Liver (tissue), 8 donors: ENCODE measurements at regions not wholly inside any gene's neighbourhood (a gene's known extent, or its start where the extent isn't known, plus 50 kb on each side); places are given as distances from the start of the nearest gene placed in this dataset.

Experiments
- DNase-seq: peaks from one replicate; pipeline ENCODE4 v3.0.0-alpha.2; 2017; ENCODE audit warnings: low spot score
- H3K27ac ChIP-seq, 2 donors: one replicate each; pipeline ENCODE4 v1.7.0; 2013; ENCODE audit warnings: inconsistent platforms in 2 of 2, low read length in 2 of 2, control low read depth in 1 of 2, low read depth in 1 of 2, mild to moderate bottlenecking in 1 of 2
- H3K27me3 ChIP-seq, 4 donors: one replicate each; pipeline versions ENCODE4 v1.6.1 to v1.7.0; 2013; ENCODE audit warnings: low read length in 3 of 4, inconsistent platforms in 1 of 4, mild to moderate bottlenecking in 1 of 4, moderate library complexity in 1 of 4; ENCODE audit not compliant: control insufficient read depth in 4 of 4, insufficient read depth in 4 of 4
- H3K36me3 ChIP-seq, 4 donors: one replicate each; pipeline versions ENCODE4 v1.6.1 to v1.7.0; 2013; ENCODE audit warnings: low read length in 3 of 4, mild to moderate bottlenecking in 3 of 4, low read depth in 1 of 4, moderate library complexity in 1 of 4; ENCODE audit not compliant: control insufficient read depth in 4 of 4, insufficient read depth in 3 of 4
- H3K4me1 ChIP-seq, 4 donors: one replicate each; pipeline versions ENCODE4 v1.6.1 to v1.7.0; 2013; ENCODE audit warnings: low read length in 3 of 4, mild to moderate bottlenecking in 3 of 4, moderate library complexity in 1 of 4; ENCODE audit not compliant: control insufficient read depth in 4 of 4, insufficient read depth in 4 of 4
- H3K4me3 ChIP-seq, 3 donors: one replicate each; pipeline versions ENCODE4 v1.6.1 to v1.7.0; 2013; ENCODE audit warnings: low read length in 3 of 3, control low read depth in 1 of 3, low read depth in 1 of 3, mild to moderate bottlenecking in 1 of 3
- H3K9ac ChIP-seq, 2 donors: one replicate each; pipeline ENCODE4 v1.7.0; 2013; ENCODE audit warnings: low read length in 2 of 2, mild to moderate bottlenecking in 2 of 2, moderate library complexity in 2 of 2, control low read depth in 1 of 2, low read depth in 1 of 2
- H3K9me3 ChIP-seq, 4 donors: one replicate each; pipeline versions ENCODE4 v1.6.1 to v1.7.0; 2013; ENCODE audit warnings: low read length in 3 of 4; ENCODE audit not compliant: control insufficient read depth in 4 of 4
- EGR1 ChIP-seq, 2 donors: IDR thresholded peaks; 2 replicates each; pipeline ENCODE4 v1.6.1; 2016 to 2018; ENCODE audit warnings: antibody characterized with exemption in 2 of 2, low read depth in 2 of 2
- FOXA1 ChIP-seq: IDR thresholded peaks from 2 replicates; pipeline ENCODE4 v1.6.1; 2016; ENCODE audit warnings: antibody characterized with exemption
- FOXA2 ChIP-seq: IDR thresholded peaks from 2 replicates; pipeline ENCODE4 v1.6.1; 2016; ENCODE audit warnings: antibody characterized with exemption
- GABPA ChIP-seq, 2 donors: IDR thresholded peaks in 1 of 2; conservative IDR thresholded peaks in 1 of 2; 2 replicates each; pipeline ENCODE4 v1.6.1; 2016; ENCODE audit warnings: antibody characterized with exemption in 2 of 2, mild to moderate bottlenecking in 1 of 2, moderate library complexity in 1 of 2
- HNF4A ChIP-seq, 2 donors: conservative IDR thresholded peaks; 2 replicates each; pipeline ENCODE4 v1.6.1; 2016; ENCODE audit warnings: antibody characterized with exemption in 2 of 2, mild to moderate bottlenecking in 2 of 2
- JUND ChIP-seq, 2 donors: IDR thresholded peaks; 2 replicates each; pipeline ENCODE4 v1.6.1; 2016; ENCODE audit warnings: antibody characterized with exemption in 2 of 2
- NR2F2 ChIP-seq: IDR thresholded peaks from 2 replicates; pipeline ENCODE4 v1.6.1; 2016; ENCODE audit warnings: antibody characterized with exemption
- RXRA ChIP-seq, 2 donors: IDR thresholded peaks; 2 replicates each; pipeline ENCODE4 v1.6.1; 2017 to 2018; ENCODE audit warnings: antibody characterized with exemption in 2 of 2, mild to moderate bottlenecking in 1 of 2
- SP1 ChIP-seq: IDR thresholded peaks from 2 replicates; pipeline ENCODE4 v1.6.1; 2018; ENCODE audit warnings: antibody characterized with exemption, mild to moderate bottlenecking
- TAF1 ChIP-seq: conservative IDR thresholded peaks from 2 replicates; pipeline ENCODE4 v1.6.1; 2016; ENCODE audit warnings: antibody characterized with exemption, mild to moderate bottlenecking
- whole genome bisulfite sequencing: extraction: QIAGEN DNeasy Blood & Tissue Kit; methylation state at CpG from one replicate; pipeline ENCODE4 v1.1.7; 2013; 5-methylcytosine and 5-hydroxymethylcytosine counted together
- TF ChIP-seq, protein P1 (sequence below): IDR thresholded peaks from 2 replicates; pipeline ENCODE4 v1.6.1; 2016; ENCODE audit warnings: antibody characterized with exemption
- TF ChIP-seq, protein P2 (sequence below): IDR thresholded peaks from 2 replicates; pipeline ENCODE4 v1.6.1; 2016; ENCODE audit warnings: antibody characterized with exemption
- TF ChIP-seq, protein P3 (sequence below): IDR thresholded peaks from 2 replicates; pipeline ENCODE4 v1.6.1; 2016; ENCODE audit warnings: antibody characterized with exemption
- TF ChIP-seq, protein P4 (sequence below): fragments of 150-350 bp; IDR thresholded peaks from 2 replicates; pipeline ENCODE4 v1.5.1; 2017; ENCODE audit warnings: improper control_type of control experiment, low read depth, low read length; ENCODE audit not compliant: missing input control
- TF ChIP-seq, protein P5 (sequence below): IDR thresholded peaks from 2 replicates; pipeline ENCODE4 v1.6.1; 2016; ENCODE audit warnings: antibody characterized with exemption, mild to moderate bottlenecking
- donor health status: healthy.
- donor health status: healthy.
- donor health status: healthy.
- donor health status: healthy.
- donor health status: healthy.

DNA sequence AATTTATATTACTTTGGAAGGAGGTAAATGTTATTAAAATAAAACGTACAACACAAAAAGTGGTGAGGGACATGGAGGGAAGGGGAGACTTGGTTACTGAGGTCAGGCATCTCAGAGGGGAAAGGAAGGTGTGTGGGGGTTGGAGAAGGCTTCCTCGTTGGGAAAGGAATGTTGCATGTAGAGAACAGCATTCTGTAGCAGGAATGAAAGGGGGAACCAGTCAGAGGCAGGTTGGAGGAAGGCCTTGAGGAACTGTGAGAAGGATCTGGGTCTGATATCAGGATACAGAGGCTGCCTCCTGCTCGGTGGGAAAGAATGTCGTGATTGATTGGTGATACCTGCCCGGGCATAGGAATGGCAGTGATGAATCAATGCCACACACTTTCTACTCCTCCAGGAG, 103.3 kb upstream of the ZFHX3 start:
- Histone ChIP-seq H3K9ac (no peak overlapping the region), H3K27ac (no peak overlapping the region), H3K27me3 (no peaks in the 10 kb centered on the region), H3K36me3 (no peaks in the 10 kb centered on the region), H3K4me1 (peaks cover 0 to 13% (median 3%) of the 10 kb centered on the region in 4 donors), H3K9me3 (no peaks in the 10 kb centered on the region), H3K4me3 (no peak overlapping the region)
- TF ChIP-seq, protein P1, sequence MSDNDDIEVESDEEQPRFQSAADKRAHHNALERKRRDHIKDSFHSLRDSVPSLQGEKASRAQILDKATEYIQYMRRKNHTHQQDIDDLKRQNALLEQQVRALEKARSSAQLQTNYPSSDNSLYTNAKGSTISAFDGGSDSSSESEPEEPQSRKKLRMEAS = no peak
- TF ChIP-seq HNF4A (conservative IDR thresholded peaks at IDR 0.05) (no peak), FOXA1 (no peak), GABPA (IDR thresholded peaks at IDR 0.05 in 1 of 2, conservative IDR thresholded peaks at IDR 0.05 in 1 of 2) (no peak), EGR1 (IDR thresholded peaks at IDR 0.05; ENCODE audit: low read depth in 2 of 2) (no peak), RXRA (IDR thresholded peaks at IDR 0.05) (no peak), NR2F2 (no peak), SP1 (no peak)
- TF ChIP-seq, protein P2, sequence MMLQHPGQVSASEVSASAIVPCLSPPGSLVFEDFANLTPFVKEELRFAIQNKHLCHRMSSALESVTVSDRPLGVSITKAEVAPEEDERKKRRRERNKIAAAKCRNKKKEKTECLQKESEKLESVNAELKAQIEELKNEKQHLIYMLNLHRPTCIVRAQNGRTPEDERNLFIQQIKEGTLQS = no peak
- TF ChIP-seq, protein P3, sequence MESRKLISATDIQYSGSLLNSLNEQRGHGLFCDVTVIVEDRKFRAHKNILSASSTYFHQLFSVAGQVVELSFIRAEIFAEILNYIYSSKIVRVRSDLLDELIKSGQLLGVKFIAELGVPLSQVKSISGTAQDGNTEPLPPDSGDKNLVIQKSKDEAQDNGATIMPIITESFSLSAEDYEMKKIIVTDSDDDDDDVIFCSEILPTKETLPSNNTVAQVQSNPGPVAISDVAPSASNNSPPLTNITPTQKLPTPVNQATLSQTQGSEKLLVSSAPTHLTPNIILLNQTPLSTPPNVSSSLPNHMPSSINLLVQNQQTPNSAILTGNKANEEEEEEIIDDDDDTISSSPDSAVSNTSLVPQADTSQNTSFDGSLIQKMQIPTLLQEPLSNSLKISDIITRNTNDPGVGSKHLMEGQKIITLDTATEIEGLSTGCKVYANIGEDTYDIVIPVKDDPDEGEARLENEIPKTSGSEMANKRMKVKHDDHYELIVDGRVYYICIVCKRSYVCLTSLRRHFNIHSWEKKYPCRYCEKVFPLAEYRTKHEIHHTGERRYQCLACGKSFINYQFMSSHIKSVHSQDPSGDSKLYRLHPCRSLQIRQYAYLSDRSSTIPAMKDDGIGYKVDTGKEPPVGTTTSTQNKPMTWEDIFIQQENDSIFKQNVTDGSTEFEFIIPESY = no peak
- TF ChIP-seq, protein P4, sequence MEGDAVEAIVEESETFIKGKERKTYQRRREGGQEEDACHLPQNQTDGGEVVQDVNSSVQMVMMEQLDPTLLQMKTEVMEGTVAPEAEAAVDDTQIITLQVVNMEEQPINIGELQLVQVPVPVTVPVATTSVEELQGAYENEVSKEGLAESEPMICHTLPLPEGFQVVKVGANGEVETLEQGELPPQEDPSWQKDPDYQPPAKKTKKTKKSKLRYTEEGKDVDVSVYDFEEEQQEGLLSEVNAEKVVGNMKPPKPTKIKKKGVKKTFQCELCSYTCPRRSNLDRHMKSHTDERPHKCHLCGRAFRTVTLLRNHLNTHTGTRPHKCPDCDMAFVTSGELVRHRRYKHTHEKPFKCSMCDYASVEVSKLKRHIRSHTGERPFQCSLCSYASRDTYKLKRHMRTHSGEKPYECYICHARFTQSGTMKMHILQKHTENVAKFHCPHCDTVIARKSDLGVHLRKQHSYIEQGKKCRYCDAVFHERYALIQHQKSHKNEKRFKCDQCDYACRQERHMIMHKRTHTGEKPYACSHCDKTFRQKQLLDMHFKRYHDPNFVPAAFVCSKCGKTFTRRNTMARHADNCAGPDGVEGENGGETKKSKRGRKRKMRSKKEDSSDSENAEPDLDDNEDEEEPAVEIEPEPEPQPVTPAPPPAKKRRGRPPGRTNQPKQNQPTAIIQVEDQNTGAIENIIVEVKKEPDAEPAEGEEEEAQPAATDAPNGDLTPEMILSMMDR = no peak
- TF ChIP-seq, protein P5, sequence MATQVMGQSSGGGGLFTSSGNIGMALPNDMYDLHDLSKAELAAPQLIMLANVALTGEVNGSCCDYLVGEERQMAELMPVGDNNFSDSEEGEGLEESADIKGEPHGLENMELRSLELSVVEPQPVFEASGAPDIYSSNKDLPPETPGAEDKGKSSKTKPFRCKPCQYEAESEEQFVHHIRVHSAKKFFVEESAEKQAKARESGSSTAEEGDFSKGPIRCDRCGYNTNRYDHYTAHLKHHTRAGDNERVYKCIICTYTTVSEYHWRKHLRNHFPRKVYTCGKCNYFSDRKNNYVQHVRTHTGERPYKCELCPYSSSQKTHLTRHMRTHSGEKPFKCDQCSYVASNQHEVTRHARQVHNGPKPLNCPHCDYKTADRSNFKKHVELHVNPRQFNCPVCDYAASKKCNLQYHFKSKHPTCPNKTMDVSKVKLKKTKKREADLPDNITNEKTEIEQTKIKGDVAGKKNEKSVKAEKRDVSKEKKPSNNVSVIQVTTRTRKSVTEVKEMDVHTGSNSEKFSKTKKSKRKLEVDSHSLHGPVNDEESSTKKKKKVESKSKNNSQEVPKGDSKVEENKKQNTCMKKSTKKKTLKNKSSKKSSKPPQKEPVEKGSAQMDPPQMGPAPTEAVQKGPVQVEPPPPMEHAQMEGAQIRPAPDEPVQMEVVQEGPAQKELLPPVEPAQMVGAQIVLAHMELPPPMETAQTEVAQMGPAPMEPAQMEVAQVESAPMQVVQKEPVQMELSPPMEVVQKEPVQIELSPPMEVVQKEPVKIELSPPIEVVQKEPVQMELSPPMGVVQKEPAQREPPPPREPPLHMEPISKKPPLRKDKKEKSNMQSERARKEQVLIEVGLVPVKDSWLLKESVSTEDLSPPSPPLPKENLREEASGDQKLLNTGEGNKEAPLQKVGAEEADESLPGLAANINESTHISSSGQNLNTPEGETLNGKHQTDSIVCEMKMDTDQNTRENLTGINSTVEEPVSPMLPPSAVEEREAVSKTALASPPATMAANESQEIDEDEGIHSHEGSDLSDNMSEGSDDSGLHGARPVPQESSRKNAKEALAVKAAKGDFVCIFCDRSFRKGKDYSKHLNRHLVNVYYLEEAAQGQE = no peak
- DNase-seq = no peak
- WGBS = 70% methylated on average over 5 of the region's 5 CpGs

DNA sequence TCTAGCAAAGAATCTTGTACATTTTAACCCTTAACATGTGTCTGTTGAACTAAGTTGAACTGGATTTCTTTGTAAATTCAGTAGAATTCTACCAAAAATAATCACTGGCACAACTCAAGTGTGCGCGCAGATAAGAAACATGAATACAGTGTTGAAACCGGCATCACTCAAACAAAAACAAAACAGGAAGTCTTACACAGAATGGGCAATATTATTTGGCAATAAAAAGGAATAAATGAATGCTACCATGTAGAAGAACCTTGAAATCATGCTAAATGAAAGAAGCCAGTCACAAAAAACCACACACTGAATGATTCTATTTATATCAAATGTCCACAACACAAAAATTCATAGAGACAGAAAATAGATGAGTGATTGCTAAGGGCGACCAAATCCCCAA, 102.9 kb upstream of the ZFHX3 start:
- Histone ChIP-seq H3K27me3 (no peaks in the 10 kb centered on the region), H3K9ac (no peak overlapping the region), H3K36me3 (no peaks in the 10 kb centered on the region), H3K9me3 (no peaks in the 10 kb centered on the region), H3K4me1 (peaks cover 0 to 13% (median 3%) of the 10 kb centered on the region in 4 donors), H3K27ac (no peak overlapping the region), H3K4me3 (no peak overlapping the region)
- no peak for TF ChIP-seq TAF1
- TF ChIP-seq GABPA (IDR thresholded peaks at IDR 0.05 in 1 of 2, conservative IDR thresholded peaks at IDR 0.05 in 1 of 2) = no peak
- no peak for TF ChIP-seq EGR1 (IDR thresholded peaks at IDR 0.05; ENCODE audit: low read depth in 2 of 2)
- TF ChIP-seq JUND (IDR thresholded peaks at IDR 0.05) = no peak
- TF ChIP-seq, protein P2 = no peak
- no peak for TF ChIP-seq FOXA1
- TF ChIP-seq, protein P1 = no peak
- TF ChIP-seq, protein P5 = no peak
- TF ChIP-seq RXRA (IDR thresholded peaks at IDR 0.05) = no peak
- TF ChIP-seq FOXA2 = no peak
- no peak for TF ChIP-seq NR2F2
- TF ChIP-seq, protein P3 = no peak
- no peak for DNase-seq
- 72% methylated on average over 4 of the region's 4 CpGs for WGBS
